Upper lobe of left lung (tissue), 4 donors: ENCODE measurements at regions not wholly inside any gene's neighbourhood (a gene's known extent, or its start where the extent isn't known, plus 50 kb on each side); places are given as distances from the start of the nearest gene placed in this dataset.

ENCODE experiments used
- POLR2A ChIP-seq, 4 donors: fragments of 450-650 bp; IDR thresholded peaks; one replicate each; pipeline ENCODE4 v1.5.1; 2016 to 2017; ENCODE audit warnings: antibody characterized with exemption in 4 of 4, mild to moderate bottlenecking in 2 of 4
- POLR2AphosphoS5 ChIP-seq, 2 donors: sonication (generic); formaldehyde crosslinking; IDR thresholded peaks; one replicate each; pipeline ENCODE4 v1.5.1; 2017; ENCODE audit warnings: antibody characterized with exemption in 2 of 2
- TF ChIP-seq, protein P1 (sequence below), 6 experiments: fragments of 450-650 bp in 4 of 6; fragments of 200-600 bp in 2 of 6; sonication (generic) in 2 of 6; IDR thresholded peaks; one replicate each; pipeline ENCODE4 v1.5.1; 2016 to 2019; ENCODE audit warnings: antibody characterized with exemption in 6 of 6

DNA sequence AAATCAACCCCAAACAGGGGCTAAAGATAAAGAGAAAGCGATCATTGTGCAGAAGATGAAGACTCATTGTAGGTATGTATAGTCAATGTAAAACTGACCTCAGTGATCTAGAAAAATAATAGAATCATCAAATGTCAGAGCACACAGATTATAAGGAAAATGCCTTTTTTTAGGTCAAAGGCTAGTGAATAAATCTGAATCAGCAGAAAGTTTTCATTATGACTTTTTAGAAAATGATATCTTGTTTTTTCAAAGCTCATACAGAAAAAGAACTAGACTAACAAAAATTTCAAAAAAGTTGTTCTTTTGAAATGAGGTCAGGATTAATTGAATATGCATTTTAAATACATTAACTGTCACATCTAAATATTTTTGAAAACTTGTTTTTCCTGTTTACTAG, 60.2 kb upstream of the STEAP4 start:
- TF ChIP-seq POLR2A (IDR thresholded peaks at IDR 0.05) (no peak), POLR2AphosphoS5 (IDR thresholded peaks at IDR 0.05) (no peak)
- TF ChIP-seq, protein P1, sequence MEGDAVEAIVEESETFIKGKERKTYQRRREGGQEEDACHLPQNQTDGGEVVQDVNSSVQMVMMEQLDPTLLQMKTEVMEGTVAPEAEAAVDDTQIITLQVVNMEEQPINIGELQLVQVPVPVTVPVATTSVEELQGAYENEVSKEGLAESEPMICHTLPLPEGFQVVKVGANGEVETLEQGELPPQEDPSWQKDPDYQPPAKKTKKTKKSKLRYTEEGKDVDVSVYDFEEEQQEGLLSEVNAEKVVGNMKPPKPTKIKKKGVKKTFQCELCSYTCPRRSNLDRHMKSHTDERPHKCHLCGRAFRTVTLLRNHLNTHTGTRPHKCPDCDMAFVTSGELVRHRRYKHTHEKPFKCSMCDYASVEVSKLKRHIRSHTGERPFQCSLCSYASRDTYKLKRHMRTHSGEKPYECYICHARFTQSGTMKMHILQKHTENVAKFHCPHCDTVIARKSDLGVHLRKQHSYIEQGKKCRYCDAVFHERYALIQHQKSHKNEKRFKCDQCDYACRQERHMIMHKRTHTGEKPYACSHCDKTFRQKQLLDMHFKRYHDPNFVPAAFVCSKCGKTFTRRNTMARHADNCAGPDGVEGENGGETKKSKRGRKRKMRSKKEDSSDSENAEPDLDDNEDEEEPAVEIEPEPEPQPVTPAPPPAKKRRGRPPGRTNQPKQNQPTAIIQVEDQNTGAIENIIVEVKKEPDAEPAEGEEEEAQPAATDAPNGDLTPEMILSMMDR (IDR thresholded peaks at IDR 0.05): no peak
